ENCODE measurements at regions not wholly inside any gene's neighbourhood (a gene's known extent, or its start where the extent isn't known, plus 50 kb on each side); places are given as distances from the start of the nearest gene placed in this dataset.

DNA sequence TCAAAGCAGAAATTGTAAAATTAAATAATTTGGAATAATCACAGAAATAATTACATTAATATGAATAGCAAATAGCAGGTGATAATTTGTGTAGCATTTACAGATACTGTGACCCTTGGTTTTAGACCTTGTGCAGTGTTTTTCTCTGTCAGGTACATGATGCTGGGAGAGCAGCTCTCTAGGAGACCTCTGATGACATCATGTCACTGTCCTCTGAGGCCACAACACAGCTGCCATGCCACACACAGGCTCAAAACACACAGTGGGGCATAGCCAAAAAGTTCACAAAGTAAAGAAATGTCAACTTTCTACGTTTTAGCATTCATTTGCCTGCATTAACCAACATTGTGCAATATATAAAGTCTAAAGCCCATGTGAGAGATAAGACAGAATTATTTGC, 71.8 kb upstream of the ZBTB20 start:
- H3K27ac ChIP-seq = no peak overlapping the region

GRCh38 chr3:115224687-115225086, 77.6 kb upstream of the ZBTB20 start:
- no peak overlapping the region for H3K27ac ChIP-seq
- no peak for TF ChIP-seq CTCF (IDR thresholded peaks at IDR 0.05)
- no peak for TF ChIP-seq ZFX (IDR thresholded peaks at IDR 0.05; ENCODE audit: borderline replicate concordance)

More for the DNA sequence above, 71.8 kb upstream of the ZBTB20 start:
- no peak for TF ChIP-seq ZFX (IDR thresholded peaks at IDR 0.05; ENCODE audit: borderline replicate concordance)
- TF ChIP-seq CTCF (IDR thresholded peaks at IDR 0.05) = no peak

DNA sequence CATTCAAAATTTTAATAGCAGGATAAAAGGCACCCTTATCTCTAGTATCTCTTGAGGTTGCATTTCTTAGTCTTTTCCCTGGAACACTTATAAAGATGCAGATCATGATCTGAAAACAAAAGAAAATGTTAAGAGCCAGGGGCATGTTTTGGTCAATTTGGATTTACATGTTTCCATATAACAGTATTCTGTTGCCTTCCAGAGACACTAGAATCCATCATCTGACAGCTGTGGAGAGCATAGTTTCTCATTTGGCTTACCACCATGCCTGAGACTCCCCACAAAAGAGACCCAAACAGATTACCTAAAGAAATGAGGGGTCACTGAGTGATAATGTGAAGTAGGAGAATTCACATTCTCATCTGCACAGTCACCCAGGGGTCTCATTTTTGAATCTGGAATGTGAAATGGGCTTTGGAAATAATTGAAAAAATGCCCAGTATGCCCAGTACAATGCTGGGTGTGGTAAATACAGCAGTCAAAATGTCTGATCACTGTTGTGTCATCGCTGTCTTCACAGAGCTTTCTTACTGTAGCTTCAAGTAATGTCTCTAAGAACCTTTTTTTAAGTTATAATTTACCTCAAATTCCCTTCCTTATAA, 79.9 kb upstream of the ZBTB20 start:
- no peak overlapping the region for H3K27ac ChIP-seq
- TF ChIP-seq CTCF (IDR thresholded peaks at IDR 0.05) = no peak
- TF ChIP-seq ZFX (IDR thresholded peaks at IDR 0.05; ENCODE audit: borderline replicate concordance) = no peak

DNA sequence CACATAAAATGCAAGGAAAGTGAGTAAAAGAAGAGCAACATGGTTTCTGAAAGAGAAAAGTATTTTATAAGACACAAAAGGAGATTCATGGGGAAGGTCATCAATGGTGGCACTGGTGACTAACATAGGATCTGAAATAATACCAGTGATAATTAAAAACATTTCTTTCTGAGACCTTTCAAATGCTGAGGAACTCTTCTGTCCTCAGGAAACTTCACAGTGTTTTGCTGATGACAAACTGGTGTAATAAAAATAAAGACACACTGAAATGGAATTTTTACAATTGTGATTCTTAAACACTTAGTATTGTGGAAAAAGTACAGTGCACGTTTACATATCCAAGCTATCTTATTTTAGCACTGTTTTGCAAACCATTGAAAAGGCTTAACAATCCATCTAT, 80.4 kb upstream of the ZBTB20 start:
- H3K27ac ChIP-seq = no peak overlapping the region
- TF ChIP-seq CTCF (IDR thresholded peaks at IDR 0.05) = no peak
- TF ChIP-seq ZFX (IDR thresholded peaks at IDR 0.05; ENCODE audit: borderline replicate concordance) = no peak

- no peak overlapping the region for H3K27ac ChIP-seq
- TF ChIP-seq ZFX (IDR thresholded peaks at IDR 0.05; ENCODE audit: borderline replicate concordance) (no peak), CTCF (IDR thresholded peaks at IDR 0.05) (no peak)
These were observed 81.2 kb upstream of the ZBTB20 start for GRCh38 chr3:115228266-115228665.

- no peak overlapping the region for H3K27ac ChIP-seq
- TF ChIP-seq ZFX (IDR thresholded peaks at IDR 0.05; ENCODE audit: borderline replicate concordance) (no peak), CTCF (IDR thresholded peaks at IDR 0.05) (no peak)
These were observed 85.1 kb upstream of the ZBTB20 start for GRCh38 chr3:115232167-115232566.

- H3K27ac ChIP-seq = no peak overlapping the region
- TF ChIP-seq ZFX (IDR thresholded peaks at IDR 0.05; ENCODE audit: borderline replicate concordance) (no peak), CTCF (IDR thresholded peaks at IDR 0.05) (no peak)
These were observed 85.9 kb upstream of the ZBTB20 start for GRCh38 chr3:115233021-115233420.
